B cell (primary cell): ENCODE measurements at regions not wholly inside any gene's neighbourhood (a gene's known extent, or its start where the extent isn't known, plus 50 kb on each side); places are given as distances from the start of the nearest gene placed in this dataset.
"Not testable (repeated sequence)": the region's sequence is repeated elsewhere in the genome, so short reads cannot be mapped to it uniquely, and the experiment has no call there.

Experiments used
- ATAC-seq: fragments of 200-7000 bp; cut with Tn5 transposase; one replicate; pipeline ENCODE4 v1.10.0; 2021; ENCODE audit warnings: low read depth, mild to moderate bottlenecking, moderate number of reproducible peaks, moderate library complexity
- CTCF ChIA-PET: fragments of 350-600 bp; sonication (Branson Sonifier 250); formaldehyde crosslinking; loops from one replicate; lab custom pipeline; 2021; ENCODE audit warnings: antibody characterized with exemption, inconsistent platforms; lab: Charles Lee
- POLR2A ChIA-PET: fragments of 350-600 bp; sonication (Branson Sonifier 250); formaldehyde crosslinking; loops from one replicate; lab custom pipeline; 2021; ENCODE audit warnings: antibody characterized with exemption; lab: Charles Lee
- DNase-seq: peaks from one replicate; pipeline ENCODE4 v3.0.0; 2013
- H2AFZ ChIP-seq: 2 replicates; pipeline ENCODE4 v1.6.1; 2012; ENCODE audit warnings: mild to moderate bottlenecking, low read depth, low read length; ENCODE audit not compliant: insufficient read depth, poor library complexity, severe bottlenecking
- H3K27ac ChIP-seq, 2 donors: 1 replicate in 1 of 2; 2 replicates in 1 of 2; pipeline ENCODE4 v1.5.1; 2012 to 2013; ENCODE audit warnings: low read length in 2 of 2, mild to moderate bottlenecking in 2 of 2, moderate library complexity in 1 of 2
- H3K27me3 ChIP-seq, 4 experiments: fragments of 200-600 bp in 1 of 4; sonication (generic) in 1 of 4; replicated peaks in 1 of 4; 1 replicate in 2 of 4; 2 replicates in 2 of 4; pipeline versions ENCODE4 v1.6.1 to v1.7.0; 2013 to 2016; ENCODE audit warnings: low read length in 3 of 4, mild to moderate bottlenecking in 2 of 4, mixed read lengths in 1 of 4, moderate library complexity in 1 of 4; ENCODE audit not compliant: insufficient read depth in 4 of 4, control insufficient read depth in 3 of 4; ENCODE audit errors: control extremely low read depth in 1 of 4
- H3K36me3 ChIP-seq, 2 experiments: replicated peaks in 1 of 2; 1 replicate in 1 of 2; 2 replicates in 1 of 2; pipeline versions ENCODE4 v1.6.1 to v1.7.1; 2013; ENCODE audit warnings: low read length in 1 of 2; ENCODE audit not compliant: insufficient read depth in 2 of 2, control insufficient read depth in 1 of 2; ENCODE audit errors: control extremely low read depth in 1 of 2, extremely low read depth in 1 of 2
- H3K4me1 ChIP-seq, 2 donors: fragments of 200-600 bp in 1 of 2; sonication (generic) in 1 of 2; 1 replicate in 1 of 2; 2 replicates in 1 of 2; pipeline versions ENCODE4 v1.5.1 to v1.6.1; 2013 to 2017; ENCODE audit warnings: low read length in 2 of 2; ENCODE audit not compliant: control insufficient read depth in 2 of 2, insufficient read depth in 2 of 2
- H3K4me2 ChIP-seq: replicated peaks from 2 replicates; pipeline ENCODE3; 2012; ENCODE audit warnings: mild to moderate bottlenecking, low read depth, low read length; ENCODE audit not compliant: poor library complexity, severe bottlenecking
- H3K4me3 ChIP-seq, 5 experiments: fragments of 200-600 bp in 1 of 5; sonication (generic) in 1 of 5; 1 replicate in 3 of 5; 2 replicates in 2 of 5; pipeline versions ENCODE4 v1.5.1 to v1.7.0; 2011 to 2016; ENCODE audit warnings: low read length in 4 of 5, mild to moderate bottlenecking in 4 of 5, low read depth in 2 of 5, control low read depth in 1 of 5, moderate library complexity in 1 of 5; ENCODE audit not compliant: insufficient read depth in 1 of 5; ENCODE audit errors: control extremely low read depth in 1 of 5, extremely low read depth in 1 of 5
- H3K79me2 ChIP-seq: fragments of 200-600 bp; sonication (generic); one replicate; pipeline ENCODE4 v1.6.0; 2016; ENCODE audit warnings: low read length; ENCODE audit not compliant: control insufficient read depth, insufficient read depth
- H3K9ac ChIP-seq: fragments of 200-600 bp; sonication (generic); 2 replicates; pipeline ENCODE4 v1.6.1; 2017; ENCODE audit warnings: mild to moderate bottlenecking, low read length, moderate library complexity
- H3K9me3 ChIP-seq, 3 donors: one replicate each; pipeline versions ENCODE4 v1.6.1 to v1.7.1; 2013; ENCODE audit warnings: low read length in 2 of 3; ENCODE audit not compliant: control insufficient read depth in 2 of 3, insufficient read depth in 1 of 3; ENCODE audit errors: control extremely low read depth in 1 of 3
- H4K20me1 ChIP-seq: 2 replicates; pipeline ENCODE4 v1.6.0; 2012; ENCODE audit warnings: mild to moderate bottlenecking, low read length; ENCODE audit not compliant: insufficient read depth, control insufficient read depth, poor library complexity, severe bottlenecking
- H3K27ac Mint-ChIP-seq: one replicate; pipeline ENCODE4 v1.8.0; 2021; ENCODE audit warnings: mixed read lengths
- H3K27me3 Mint-ChIP-seq: one replicate; pipeline ENCODE4 v1.8.0; 2021; ENCODE audit warnings: mixed read lengths
- H3K4me1 Mint-ChIP-seq: one replicate; pipeline ENCODE4 v1.8.0; 2021; ENCODE audit warnings: mixed read lengths
- H3K4me3 Mint-ChIP-seq: one replicate; pipeline ENCODE4 v1.8.0; 2021; ENCODE audit warnings: mixed read lengths
- H3K9me3 Mint-ChIP-seq: one replicate; pipeline ENCODE4 v1.8.0; 2022; ENCODE audit warnings: mixed read lengths; ENCODE audit not compliant: insufficient read depth
- EZH2 ChIP-seq: IDR thresholded peaks from 2 replicates; pipeline ENCODE4 v1.6.1; 2012; ENCODE audit warnings: borderline replicate concordance, low read depth, mild to moderate bottlenecking, moderate library complexity, low read length; ENCODE audit not compliant: insufficient read depth, poor library complexity, severe bottlenecking
- WGBS: methylation state at CpG from one replicate; pipeline ENCODE4 v1.1.5; 2013; ENCODE audit warnings: missing lambda C conversion rate; ENCODE audit not compliant: insufficient coverage; 5-methylcytosine and 5-hydroxymethylcytosine counted together
- intact Hi-C: fragments of 100-400 bp; cut with micrococcal nuclease; formaldehyde crosslinking; loops from one replicate; pipeline ENCODE4 v1.10.0; 2022
- TF ChIP-seq, protein P1 (sequence below): fragments of 200-600 bp; IDR thresholded peaks from one replicate; pipeline ENCODE4 v1.8.0; 2022; ENCODE audit warnings: antibody characterized with exemption, mild to moderate bottlenecking

DNA sequence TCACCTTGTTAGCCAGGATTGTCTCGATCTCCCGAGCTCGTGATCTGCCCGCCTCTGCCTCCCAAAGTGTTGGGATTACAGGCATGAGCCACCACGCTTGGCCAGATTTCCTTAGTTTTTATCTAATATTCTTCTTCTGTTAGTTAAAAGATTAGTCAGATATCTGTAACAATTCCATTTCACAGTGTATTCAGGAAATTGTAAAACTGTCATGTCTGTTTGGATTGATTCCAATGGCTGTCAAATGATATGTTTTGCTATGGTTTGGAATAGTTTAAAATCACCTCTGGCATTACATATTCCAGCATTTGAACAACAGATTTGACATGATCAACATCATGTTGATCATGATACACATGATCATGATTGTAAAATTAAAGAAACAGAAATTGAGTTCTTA is 193.6 kb upstream of the DAB2 start:
- H3K9me3 ChIP-seq: peaks cover 0 to 6% (median 0%) of the 10 kb centered on the region in 3 donors
- POLR2A ChIA-PET: no interaction called here
- no peaks in the 10 kb centered on the region for H4K20me1 ChIP-seq
- H3K27me3 ChIP-seq: no peaks in the 10 kb centered on the region
- ATAC-seq (no peak), DNase-seq (no peak)
- H3K79me2 ChIP-seq: no peaks in the 10 kb centered on the region
- Mint-ChIP-seq H3K27ac (no peak overlapping the region), H3K4me1 (no peaks in the 10 kb centered on the region), H3K9me3 (no peaks in the 10 kb centered on the region), H3K27me3 (peaks cover 3% of the 10 kb centered on the region), H3K4me3 (no peak overlapping the region)
- no peak overlapping the region for H3K4me3 ChIP-seq
- no peak overlapping the region for H3K27ac ChIP-seq
- intact Hi-C loops: no loop called here
- H2AFZ ChIP-seq: no peak overlapping the region
- no peak overlapping the region for H3K4me2 ChIP-seq
- H3K36me3 ChIP-seq: no peaks in the 10 kb centered on the region
- no peak for TF ChIP-seq EZH2
- TF ChIP-seq, protein P1, sequence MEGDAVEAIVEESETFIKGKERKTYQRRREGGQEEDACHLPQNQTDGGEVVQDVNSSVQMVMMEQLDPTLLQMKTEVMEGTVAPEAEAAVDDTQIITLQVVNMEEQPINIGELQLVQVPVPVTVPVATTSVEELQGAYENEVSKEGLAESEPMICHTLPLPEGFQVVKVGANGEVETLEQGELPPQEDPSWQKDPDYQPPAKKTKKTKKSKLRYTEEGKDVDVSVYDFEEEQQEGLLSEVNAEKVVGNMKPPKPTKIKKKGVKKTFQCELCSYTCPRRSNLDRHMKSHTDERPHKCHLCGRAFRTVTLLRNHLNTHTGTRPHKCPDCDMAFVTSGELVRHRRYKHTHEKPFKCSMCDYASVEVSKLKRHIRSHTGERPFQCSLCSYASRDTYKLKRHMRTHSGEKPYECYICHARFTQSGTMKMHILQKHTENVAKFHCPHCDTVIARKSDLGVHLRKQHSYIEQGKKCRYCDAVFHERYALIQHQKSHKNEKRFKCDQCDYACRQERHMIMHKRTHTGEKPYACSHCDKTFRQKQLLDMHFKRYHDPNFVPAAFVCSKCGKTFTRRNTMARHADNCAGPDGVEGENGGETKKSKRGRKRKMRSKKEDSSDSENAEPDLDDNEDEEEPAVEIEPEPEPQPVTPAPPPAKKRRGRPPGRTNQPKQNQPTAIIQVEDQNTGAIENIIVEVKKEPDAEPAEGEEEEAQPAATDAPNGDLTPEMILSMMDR: no peak
- H3K9ac ChIP-seq: no peak overlapping the region
- H3K4me1 ChIP-seq: no peaks in the 10 kb centered on the region
- WGBS: no CpG with 5 or more reads among the region's 5 CpGs
- CTCF ChIA-PET: no interaction called here

DNA sequence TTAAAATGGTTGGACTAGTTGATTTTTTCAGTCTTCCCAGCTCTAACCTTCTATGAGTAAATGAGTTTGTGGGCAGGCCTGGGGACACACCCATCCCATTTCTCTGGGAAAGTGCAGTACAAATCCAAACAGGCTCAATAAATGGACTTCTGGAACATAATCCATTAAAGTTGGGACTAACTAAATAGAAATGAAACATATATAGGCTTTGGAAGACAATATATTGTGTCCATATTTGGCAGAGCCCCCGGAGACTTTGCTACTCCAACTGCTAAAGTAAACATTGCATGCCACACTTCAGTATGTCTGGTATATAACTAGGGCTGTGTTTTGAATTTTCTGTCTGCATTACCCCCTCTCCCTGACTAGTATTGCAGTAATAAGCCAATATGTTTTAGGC is 191.4 kb upstream of the DAB2 start:
- ATAC-seq (no peak), DNase-seq (no peak)
- Histone ChIP-seq H3K79me2 (no peaks in the 10 kb centered on the region), H3K27me3 (no peaks in the 10 kb centered on the region), H3K36me3 (no peaks in the 10 kb centered on the region), H3K27ac (no peak overlapping the region), H3K4me1 (no peaks in the 10 kb centered on the region), H4K20me1 (no peaks in the 10 kb centered on the region), H3K4me3 (no peak overlapping the region), H3K9ac (no peak overlapping the region), H3K4me2 (no peak overlapping the region), H2AFZ (no peak overlapping the region), H3K9me3 (peaks cover 0 to 6% (median 0%) of the 10 kb centered on the region in 3 donors)
- TF ChIP-seq, protein P1: no peak
- no peak for TF ChIP-seq EZH2
- no peaks in the 10 kb centered on the region for H3K9me3 Mint-ChIP-seq
- H3K4me1 Mint-ChIP-seq: no peaks in the 10 kb centered on the region
- intact Hi-C loops: no loop called here
- POLR2A ChIA-PET: no interaction called here
- no peak overlapping the region for H3K27ac Mint-ChIP-seq
- CTCF ChIA-PET: no interaction called here
- peaks cover 3% of the 10 kb centered on the region for H3K27me3 Mint-ChIP-seq
- no CpG with 5 or more reads among the region's 1 CpG for WGBS
- H3K4me3 Mint-ChIP-seq: no peak overlapping the region

DNA sequence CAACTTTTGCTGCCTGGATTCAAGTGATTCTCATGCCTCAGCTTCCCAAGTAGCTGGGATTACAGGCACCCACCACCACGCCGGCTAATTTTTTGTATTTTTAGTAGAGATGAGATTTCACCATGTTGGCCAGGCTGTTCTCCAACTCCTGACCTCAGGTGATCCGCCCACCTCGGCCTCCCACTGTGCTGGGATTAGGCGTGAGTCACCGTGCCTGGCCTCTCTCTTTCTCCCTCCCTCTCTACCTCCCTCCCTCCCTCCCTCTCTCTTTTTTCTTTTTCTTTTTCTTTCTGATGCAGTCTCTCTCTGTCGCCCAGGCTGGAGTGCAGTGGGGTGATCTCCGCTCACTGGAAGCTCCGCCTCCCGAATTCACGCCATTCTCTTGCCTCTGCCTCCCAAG is 186.3 kb upstream of the DAB2 start:
- H3K9me3 ChIP-seq, H3K9me3 Mint-ChIP-seq, H3K36me3 ChIP-seq, H3K27ac Mint-ChIP-seq, H3K4me2 ChIP-seq, H3K4me3 Mint-ChIP-seq, H3K4me1 Mint-ChIP-seq, POLR2A ChIA-PET, H3K9ac ChIP-seq, DNase-seq, intact Hi-C loops, H3K4me1 ChIP-seq, CTCF ChIA-PET, ATAC-seq, H2AFZ ChIP-seq, H3K27me3 Mint-ChIP-seq, H3K27ac ChIP-seq, H3K4me3 ChIP-seq, H4K20me1 ChIP-seq, H3K79me2 ChIP-seq, H3K27me3 ChIP-seq: not testable (repeated sequence)
- 94% methylated on average over 4 of the region's 11 CpGs for WGBS
